PC-3 (cell line): ENCODE measurements at regions not wholly inside any gene's neighbourhood (a gene's known extent, or its start where the extent isn't known, plus 50 kb on each side); places are given as distances from the start of the nearest gene placed in this dataset.

ENCODE experiments used
- ATAC-seq: fragments of 200-7000 bp; cut with Tn5 transposase; 2 replicates; pipeline ENCODE4 v1.9.1; 2020; ENCODE audit warnings: mild to moderate bottlenecking, moderate library complexity
- BruUV-seq: library from RNA; stranded (reverse); fragments of 400-500 nt; replicated peaks from 2 replicates; lab custom pipeline; 2021; lab: Mats Ljungman, UMichigan
- CTCF ChIA-PET: fragments of 300-600 bp; sonication (Branson Sonifier 250); formaldehyde crosslinking; loops from one replicate; lab custom pipeline; 2022; ENCODE audit warnings: antibody characterized with exemption; lab: Charles Lee
- POLR2A ChIA-PET: fragments of 300-600 bp; sonication (Branson Sonifier 250); formaldehyde crosslinking; loops from one replicate; lab custom pipeline; 2022; ENCODE audit warnings: antibody characterized with exemption; ENCODE audit not compliant: unreplicated experiment; lab: Charles Lee
- DNase-seq: peaks from one replicate; pipeline ENCODE4 v3.0.0-alpha.2; 2015
- H2AFZ ChIP-seq: fragments of 300-600 bp; sonication (generic); 2 replicates; pipeline ENCODE4 v1.6.0; 2016; ENCODE audit warnings: antibody characterized with exemption, low read length
- H3F3A ChIP-seq: fragments of 300-600 bp; sonication (generic); one replicate; pipeline ENCODE4 v1.6.0; 2017; ENCODE audit warnings: antibody characterized with exemption, low read length, control low read depth, mild to moderate bottlenecking; ENCODE audit not compliant: unreplicated experiment
- H3K27ac ChIP-seq: fragments of 300-600 bp; sonication (generic); 2 replicates; pipeline ENCODE4 v1.5.1; 2016; ENCODE audit warnings: mild to moderate bottlenecking, low read length
- H3K27me3 ChIP-seq: fragments of 300-600 bp; sonication (generic); 2 replicates; pipeline ENCODE4 v1.6.1; 2016; ENCODE audit warnings: low read length, mixed read lengths
- H3K36me3 ChIP-seq: fragments of 300-600 bp; sonication (generic); 2 replicates; pipeline ENCODE4 v1.6.1; 2016; ENCODE audit warnings: low read depth, mixed run types, low read length, mixed read lengths
- H3K4me1 ChIP-seq: fragments of 300-600 bp; sonication (generic); 2 replicates; pipeline ENCODE4 v1.5.1; 2016; ENCODE audit warnings: low read length; ENCODE audit not compliant: insufficient read depth
- H3K4me2 ChIP-seq: fragments of 300-600 bp; sonication (generic); 2 replicates; pipeline ENCODE4 v1.6.0; 2016; ENCODE audit warnings: low read length
- H3K4me3 ChIP-seq: fragments of 300-600 bp; sonication (generic); 2 replicates; pipeline ENCODE4 v1.5.1; 2016; ENCODE audit warnings: mild to moderate bottlenecking, low read length, mixed read lengths
- H3K79me2 ChIP-seq: fragments of 300-600 bp; sonication (generic); 2 replicates; pipeline ENCODE4 v1.6.1; 2017; ENCODE audit warnings: low read length, mixed read lengths
- H3K9ac ChIP-seq: fragments of 300-600 bp; sonication (generic); 2 replicates; pipeline ENCODE4 v1.6.0; 2016; ENCODE audit warnings: mild to moderate bottlenecking, low read length
- H3K9me2 ChIP-seq: fragments of 300-600 bp; sonication (generic); replicated peaks from 2 replicates; pipeline ENCODE4 v1.6.1; 2016; ENCODE audit warnings: mixed run types, low read length, mixed read lengths
- H3K9me3 ChIP-seq: fragments of 300-600 bp; sonication (generic); 2 replicates; pipeline ENCODE4 v1.6.1; 2016; ENCODE audit warnings: low read length, mixed read lengths
- H4K20me1 ChIP-seq: fragments of 300-600 bp; sonication (generic); 2 replicates; pipeline ENCODE4 v1.6.1; 2016; ENCODE audit warnings: low read length, mixed read lengths
- EZH2 ChIP-seq: fragments of 300-600 bp; sonication (generic); IDR thresholded peaks from one replicate; pipeline ENCODE4 v1.6.1; 2017; ENCODE audit warnings: antibody characterized with exemption, mild to moderate bottlenecking, low read length; ENCODE audit not compliant: unreplicated experiment
- EZH2phosphoT487 ChIP-seq: fragments of 300-600 bp; sonication (generic); IDR thresholded peaks from 2 replicates; pipeline ENCODE4 v1.6.1; 2018; ENCODE audit warnings: mild to moderate bottlenecking, antibody characterized with exemption, low read length, borderline replicate concordance
- intact Hi-C: fragments of 100-400 bp; cut with micrococcal nuclease; formaldehyde crosslinking; loops from 2 replicates; pipeline ENCODE4 v1.9.0; 2023
- TF ChIP-seq, protein P1 (sequence below): fragments of 300-600 bp; sonication (generic); conservative IDR thresholded peaks from 2 replicates; pipeline ENCODE4 v1.5.1; 2017; ENCODE audit warnings: antibody characterized with exemption, low read depth, mild to moderate bottlenecking, low read length

- POLR2A ChIA-PET = no interaction called here
- intact Hi-C loops = no loop called here
These were observed 245.0 kb downstream of the CSNK2A3 start for GRCh38 chr11:11108026-11108425.

DNA sequence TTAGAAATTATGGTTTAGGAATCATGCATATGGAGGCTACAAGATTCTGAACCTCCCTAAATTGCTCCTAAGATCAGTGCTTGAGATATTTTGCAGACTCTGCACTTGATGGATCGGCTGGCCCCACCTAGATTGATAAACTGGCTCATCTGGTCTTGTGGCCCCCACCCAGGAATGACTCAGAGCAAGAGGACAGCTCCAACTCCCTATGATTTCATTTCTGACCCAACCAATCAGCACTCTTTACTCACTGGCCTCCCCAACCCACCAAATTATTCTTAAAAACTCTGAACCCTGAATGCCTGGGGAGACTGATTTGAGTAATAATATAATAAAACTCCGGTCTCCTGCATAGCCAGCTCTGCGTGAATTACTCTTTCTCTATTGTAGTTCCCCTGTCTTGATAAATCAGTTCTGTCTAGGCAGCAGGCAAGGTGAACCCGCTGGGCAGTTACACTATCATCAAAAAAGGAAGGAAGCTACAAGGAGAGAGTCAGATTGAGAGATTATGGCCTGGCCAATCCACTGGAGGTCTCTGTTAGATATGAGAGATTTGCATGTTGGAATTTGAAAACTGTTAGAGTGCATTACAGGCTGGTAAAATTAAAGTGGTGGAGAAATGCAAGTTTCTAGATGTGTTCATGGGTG is 245.8 kb downstream of the CSNK2A3 start:
- Histone ChIP-seq H3K9me3 (no peaks in the 10 kb centered on the region), H4K20me1 (no peaks in the 10 kb centered on the region), H3K4me1 (no peaks in the 10 kb centered on the region; the same call in 1 of the 2 replicates), H3K79me2 (no peaks in the 10 kb centered on the region), H3K4me2 (no peak overlapping the region), H3K36me3 (no peaks in the 10 kb centered on the region), H3K27ac (no peak overlapping the region), H2AFZ (no peak overlapping the region), H3K27me3 (peaks cover 39% of the 10 kb centered on the region), H3K9me2 (no peaks in the 10 kb centered on the region), H3K4me3 (no peak overlapping the region), H3F3A (no peaks in the 10 kb centered on the region), H3K9ac (no peak overlapping the region)
- ChIA-PET POLR2A (no interaction called here), CTCF (no interaction called here)
- TF ChIP-seq, protein P1, sequence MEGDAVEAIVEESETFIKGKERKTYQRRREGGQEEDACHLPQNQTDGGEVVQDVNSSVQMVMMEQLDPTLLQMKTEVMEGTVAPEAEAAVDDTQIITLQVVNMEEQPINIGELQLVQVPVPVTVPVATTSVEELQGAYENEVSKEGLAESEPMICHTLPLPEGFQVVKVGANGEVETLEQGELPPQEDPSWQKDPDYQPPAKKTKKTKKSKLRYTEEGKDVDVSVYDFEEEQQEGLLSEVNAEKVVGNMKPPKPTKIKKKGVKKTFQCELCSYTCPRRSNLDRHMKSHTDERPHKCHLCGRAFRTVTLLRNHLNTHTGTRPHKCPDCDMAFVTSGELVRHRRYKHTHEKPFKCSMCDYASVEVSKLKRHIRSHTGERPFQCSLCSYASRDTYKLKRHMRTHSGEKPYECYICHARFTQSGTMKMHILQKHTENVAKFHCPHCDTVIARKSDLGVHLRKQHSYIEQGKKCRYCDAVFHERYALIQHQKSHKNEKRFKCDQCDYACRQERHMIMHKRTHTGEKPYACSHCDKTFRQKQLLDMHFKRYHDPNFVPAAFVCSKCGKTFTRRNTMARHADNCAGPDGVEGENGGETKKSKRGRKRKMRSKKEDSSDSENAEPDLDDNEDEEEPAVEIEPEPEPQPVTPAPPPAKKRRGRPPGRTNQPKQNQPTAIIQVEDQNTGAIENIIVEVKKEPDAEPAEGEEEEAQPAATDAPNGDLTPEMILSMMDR = no peak
- TF ChIP-seq EZH2phosphoT487 = no peak
- no peak for TF ChIP-seq EZH2
- ATAC-seq (no peak), DNase-seq (peak; percentile 43)
- BruUV-seq = no TSS peak
- intact Hi-C loops = no loop called here

More at GRCh38 chr11:11108026-11108425, 245.0 kb downstream of the CSNK2A3 start:
- no peak for TF ChIP-seq EZH2phosphoT487
- Histone ChIP-seq H2AFZ (no peak overlapping the region), H3K4me2 (no peak overlapping the region), H3F3A (no peaks in the 10 kb centered on the region), H3K27ac (no peak overlapping the region), H3K4me3 (no peak overlapping the region), H3K9ac (no peak overlapping the region), H3K27me3 (peaks cover 31% of the 10 kb centered on the region), H3K4me1 (no peaks in the 10 kb centered on the region; the same call in 1 of the 2 replicates), H4K20me1 (no peaks in the 10 kb centered on the region), H3K9me3 (no peaks in the 10 kb centered on the region), H3K9me2 (no peaks in the 10 kb centered on the region), H3K79me2 (no peaks in the 10 kb centered on the region), H3K36me3 (no peaks in the 10 kb centered on the region)
- ATAC-seq (no peak), DNase-seq (no peak)
- no TSS peak for BruUV-seq
- CTCF ChIA-PET = no interaction called here

DNA sequence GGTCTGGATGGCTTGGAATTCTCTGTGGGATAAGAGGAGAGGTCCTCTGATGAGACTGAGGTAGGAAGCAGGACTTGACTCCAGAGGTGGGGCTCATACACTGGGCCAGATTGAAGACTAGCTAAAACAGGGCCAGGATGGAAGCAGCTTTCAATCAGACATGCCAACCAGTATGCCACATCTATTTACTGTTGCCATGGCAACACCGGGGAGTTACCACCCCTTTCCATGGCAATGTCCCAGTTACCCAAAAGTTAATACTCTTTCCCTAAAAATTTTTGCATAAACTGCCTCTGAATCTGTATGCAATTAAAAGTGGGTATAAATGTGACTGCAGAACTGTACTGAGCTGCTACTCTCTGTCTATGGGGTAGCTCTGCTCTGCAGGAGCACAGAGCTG is 247.5 kb upstream of the ZBED5 start:
- DNase-seq (no peak), ATAC-seq (no peak)
- Histone ChIP-seq H3K36me3 (no peaks in the 10 kb centered on the region), H3K79me2 (no peaks in the 10 kb centered on the region), H3K27me3 (peaks cover 47% of the 10 kb centered on the region), H4K20me1 (no peaks in the 10 kb centered on the region), H3K4me1 (no peaks in the 10 kb centered on the region; the same call in 1 of the 2 replicates), H3K9me3 (no peaks in the 10 kb centered on the region), H3K4me2 (no peak overlapping the region), H3K4me3 (no peak overlapping the region), H3K27ac (no peak overlapping the region), H3K9ac (no peak overlapping the region), H3F3A (no peaks in the 10 kb centered on the region), H3K9me2 (no peaks in the 10 kb centered on the region), H2AFZ (no peak overlapping the region)
- CTCF ChIA-PET = no interaction called here
- TF ChIP-seq, protein P1 = no peak
- TF ChIP-seq EZH2phosphoT487 (no peak), EZH2 (no peak)
- no TSS peak for BruUV-seq
- POLR2A ChIA-PET = no interaction called here
- intact Hi-C loops = no loop called here
